Fibroblast of pulmonary artery (primary cell): ENCODE measurements at regions not wholly inside any gene's neighbourhood (a gene's known extent, or its start where the extent isn't known, plus 50 kb on each side); places are given as distances from the start of the nearest gene placed in this dataset.

Source experiments
- DNase-seq: peaks from one replicate; pipeline ENCODE4 v3.0.0-alpha.2; 2010; ENCODE audit warnings: low read depth
- H3K4me3 ChIP-seq: replicated peaks from 2 replicates; pipeline ENCODE4 v1.5.1; 2011; ENCODE audit warnings: low read depth, mild to moderate bottlenecking, control low read depth, low read length, moderate library complexity
- CTCF ChIP-seq: IDR thresholded peaks from 2 replicates; pipeline ENCODE4 v1.5.1; 2011; ENCODE audit warnings: mild to moderate bottlenecking, control low read depth, low read length, inconsistent platforms; ENCODE audit errors: missing control alignments

DNA sequence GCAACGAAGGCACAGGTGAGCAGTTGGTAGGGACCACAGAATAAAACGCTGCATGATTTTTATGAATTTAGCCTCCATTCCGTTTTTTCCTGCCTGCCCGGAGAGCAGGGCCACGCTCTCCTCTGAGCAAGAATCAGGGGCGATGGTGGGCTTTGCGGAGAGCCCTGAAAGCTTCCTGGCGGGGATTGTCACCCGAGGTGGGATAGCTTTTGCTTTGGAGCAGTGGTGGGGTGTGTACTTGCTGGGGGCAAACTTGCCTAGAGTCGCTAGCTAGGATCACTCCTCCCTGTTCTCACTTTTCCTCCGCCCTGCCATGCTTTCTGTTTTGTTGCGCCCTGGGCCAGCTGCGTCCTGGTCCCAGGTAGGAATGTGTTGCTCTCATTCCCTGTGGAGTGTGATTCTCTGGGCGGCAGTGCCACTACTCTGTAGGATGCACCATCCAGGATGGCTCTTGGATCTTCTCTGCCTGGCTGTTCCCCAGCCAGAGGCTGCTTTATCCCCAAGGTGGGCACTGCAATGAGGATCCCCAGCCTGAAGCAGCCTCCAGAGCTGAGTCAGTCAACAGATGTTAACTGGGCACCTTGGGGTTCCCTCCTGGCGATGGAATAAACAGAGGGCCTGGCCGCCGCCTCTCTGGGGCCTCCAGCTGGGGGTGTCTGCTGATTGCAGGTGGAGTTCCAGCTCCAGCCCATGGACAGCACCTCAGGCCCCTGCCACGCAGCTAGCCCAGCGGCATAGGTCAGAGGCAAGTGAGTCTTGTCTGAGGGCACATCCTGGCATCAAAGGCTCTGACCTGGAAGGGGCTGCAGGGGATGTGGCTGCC, 360.9 kb upstream of the TNRC6C start:
- TF ChIP-seq CTCF = no peak
- no peak overlapping the region for H3K4me3 ChIP-seq
- no peak for DNase-seq

DNA sequence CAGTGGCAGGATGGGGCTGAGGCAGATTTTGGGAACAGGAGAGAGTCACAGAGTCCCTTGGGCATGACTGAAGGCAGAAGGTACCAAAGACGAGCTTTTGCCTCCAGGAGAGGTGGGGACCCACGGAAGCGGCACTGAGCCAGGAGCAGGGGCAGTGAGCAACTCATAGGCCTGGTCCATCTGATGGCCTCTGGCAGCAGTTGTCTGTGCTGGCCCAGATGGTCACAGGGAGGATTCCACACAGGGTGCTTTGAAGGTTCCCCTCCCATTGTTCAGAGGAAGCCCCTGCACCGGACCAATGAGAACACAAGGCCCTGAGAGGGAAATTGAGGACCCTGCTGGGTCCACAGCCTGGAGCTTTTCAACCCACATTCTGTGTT, 360.3 kb upstream of the TNRC6C start:
- no peak for DNase-seq
- H3K4me3 ChIP-seq = no peak overlapping the region
- TF ChIP-seq CTCF = no peak

- no peak for DNase-seq
- no peak overlapping the region for H3K4me3 ChIP-seq
- no peak for TF ChIP-seq CTCF
Measured at GRCh38 chr17:77599699-77600098, 358.8 kb upstream of the TNRC6C start.

- DNase-seq = no peak
- TF ChIP-seq CTCF = no peak
- H3K4me3 ChIP-seq = no peak overlapping the region
Measured at GRCh38 chr17:77600346-77600745, 358.2 kb upstream of the TNRC6C start.

DNA sequence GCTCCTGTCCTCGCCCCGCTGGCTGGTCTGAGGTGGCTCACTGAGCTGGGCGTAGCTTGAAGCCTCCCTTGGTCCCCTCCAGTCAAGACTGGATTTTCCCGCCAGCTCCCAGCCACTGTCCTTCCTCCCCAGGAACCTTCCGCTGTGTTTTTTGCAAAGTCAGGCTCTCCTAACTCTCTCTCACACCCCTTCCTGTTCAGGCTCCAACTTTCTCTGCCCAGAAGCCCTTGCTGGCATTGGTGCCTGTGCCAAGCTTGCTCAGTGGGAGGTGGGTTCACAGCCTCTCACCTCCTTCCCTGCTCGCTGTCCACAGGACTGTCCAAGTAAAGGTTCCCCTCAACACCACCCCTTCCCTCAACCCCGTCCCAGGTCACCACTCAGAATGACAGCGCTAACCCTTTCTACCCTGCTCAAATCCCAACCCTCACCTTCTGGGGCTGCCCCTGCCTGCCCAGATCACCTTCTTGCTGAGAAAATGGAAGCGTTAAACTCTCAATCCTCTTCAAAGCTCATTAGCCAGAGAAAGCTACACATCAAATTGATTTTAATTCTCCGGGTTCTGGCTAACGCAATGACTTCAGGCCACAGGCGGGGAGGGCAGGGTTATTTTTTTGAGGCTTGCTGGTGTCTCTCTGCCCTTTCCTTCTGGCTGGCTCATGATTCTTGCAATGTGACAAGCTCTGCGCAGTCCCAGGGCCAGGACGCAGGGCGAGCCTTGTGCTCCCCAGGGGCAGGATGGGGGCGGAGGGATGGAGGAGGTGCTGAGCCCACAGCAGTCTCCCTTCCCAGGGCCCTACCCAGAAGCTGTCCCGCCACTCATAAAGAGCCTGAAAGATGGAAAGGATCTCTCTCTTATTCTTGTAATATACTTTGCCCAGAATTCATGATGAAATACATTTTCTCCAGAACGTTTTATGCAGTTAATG, 357.2 kb upstream of the TNRC6C start:
- TF ChIP-seq CTCF = no peak
- no peak for DNase-seq
- no peak overlapping the region for H3K4me3 ChIP-seq

GRCh38 chr17:77602062-77602746, 356.3 kb upstream of the TNRC6C start:
- no peak overlapping the region for H3K4me3 ChIP-seq
- peak; percentile 36 for DNase-seq
- TF ChIP-seq CTCF = no peak
